Activated CD8-positive, alpha-beta memory T cell treated with anti-CD3 and anti-CD28 coated beads, Interleukin-2, amount 10 ng/mL, durations not matched to agents 7 days and 5 days (primary cell): ENCODE measurements at regions not wholly inside any gene's neighbourhood (a gene's known extent, or its start where the extent isn't known, plus 50 kb on each side); places are given as distances from the start of the nearest gene placed in this dataset.

Experiments
- ATAC-seq: fragments of 150-1000 bp; cut with Tn5 transposase; one replicate; pipeline ENCODE4 v1.10.0; 2021; ENCODE audit warnings: moderate library complexity
- CTCF ChIA-PET: fragments of 350-600 bp; sonication (Branson Sonifier 250); formaldehyde crosslinking; loops from one replicate; lab custom pipeline; 2021; ENCODE audit warnings: antibody characterized with exemption; lab: Charles Lee
- DNase-seq: peaks from one replicate; pipeline ENCODE4 v3.0.0-alpha.2; 2020
- H3K27ac Mint-ChIP-seq: one replicate; pipeline ENCODE4 v1.8.0; 2021; ENCODE audit warnings: mild to moderate bottlenecking, mixed read lengths
- H3K27me3 Mint-ChIP-seq: one replicate; pipeline ENCODE4 v1.8.0; 2021; ENCODE audit warnings: mixed read lengths
- H3K36me3 Mint-ChIP-seq: one replicate; pipeline ENCODE4 v1.8.0; 2021; ENCODE audit warnings: mild to moderate bottlenecking, mixed read lengths
- H3K4me1 Mint-ChIP-seq: one replicate; pipeline ENCODE4 v1.8.0; 2021; ENCODE audit warnings: mixed read lengths
- H3K4me3 Mint-ChIP-seq: one replicate; pipeline ENCODE4 v1.8.0; 2021; ENCODE audit warnings: mild to moderate bottlenecking, moderate library complexity, mixed read lengths
- H3K9me3 Mint-ChIP-seq: one replicate; pipeline ENCODE4 v1.8.0; 2022; ENCODE audit warnings: low read depth, mixed read lengths

DNA sequence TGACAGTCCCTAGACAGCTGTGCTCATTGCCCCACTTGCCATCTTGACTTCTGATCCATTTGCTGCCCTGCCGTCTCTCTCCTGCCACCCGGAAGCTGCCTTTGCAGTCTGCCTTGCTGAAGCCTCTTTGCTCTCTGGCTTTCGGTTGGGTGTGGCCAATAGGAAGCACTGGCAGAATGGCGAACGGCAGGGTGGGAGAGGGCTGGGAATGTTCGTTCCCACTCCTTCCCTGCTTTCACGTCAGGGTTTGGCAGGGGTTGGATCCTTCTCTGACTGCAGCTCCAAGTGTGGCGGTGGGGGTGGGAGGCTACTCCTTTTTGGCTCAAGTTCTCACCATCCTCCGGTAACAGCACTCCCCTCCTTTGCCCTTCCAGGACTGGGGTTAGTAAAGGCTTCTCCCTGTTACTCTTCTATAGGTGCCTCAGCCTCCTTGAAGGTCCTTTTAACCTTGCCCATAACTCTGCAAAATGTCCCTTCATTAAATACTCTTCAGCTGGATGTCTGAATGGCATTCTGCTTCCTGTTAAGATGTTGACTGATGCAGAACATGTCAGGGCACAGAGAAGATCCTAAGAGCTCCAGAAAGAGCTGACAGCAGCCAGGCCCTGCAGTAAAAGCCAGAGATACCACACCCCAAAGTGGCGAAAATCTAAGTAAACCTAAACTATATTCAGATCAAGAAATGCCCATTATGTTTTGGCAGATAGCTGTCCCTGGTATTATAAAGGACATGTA, 299.7 kb downstream of the CDCA7 start:
- Mint-ChIP-seq H3K36me3 (no peaks in the 10 kb centered on the region), H3K9me3 (no peaks in the 10 kb centered on the region), H3K27ac (no peak overlapping the region), H3K4me3 (no peak overlapping the region), H3K4me1 (no peaks in the 10 kb centered on the region), H3K27me3 (peaks cover 11% of the 10 kb centered on the region)
- DNase-seq (no peak), ATAC-seq (no peak)
- CTCF ChIA-PET, result no interaction called here

DNA sequence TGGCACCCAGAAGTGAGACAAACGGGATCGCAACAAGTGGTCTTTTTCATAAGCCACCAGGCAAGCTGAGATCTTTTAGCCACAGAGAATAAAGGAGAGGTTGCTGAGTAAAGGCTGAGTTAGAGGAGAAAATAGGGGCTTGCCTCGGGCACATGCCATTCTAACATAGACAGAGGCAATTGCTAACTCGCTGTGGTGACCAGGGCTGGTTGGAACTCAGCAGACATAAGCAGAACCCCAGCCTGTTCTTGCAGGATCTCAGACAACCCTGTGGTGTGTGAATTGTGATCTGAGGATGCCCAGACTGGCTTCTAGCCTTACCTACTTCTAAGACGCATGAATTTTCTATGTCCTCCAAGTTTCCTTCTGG, 300.2 kb downstream of the CDCA7 start:
- DNase-seq, result no peak
- Mint-ChIP-seq H3K27me3 (peaks cover 8% of the 10 kb centered on the region), H3K4me3 (no peak overlapping the region), H3K27ac (no peak overlapping the region), H3K9me3 (no peaks in the 10 kb centered on the region), H3K4me1 (no peaks in the 10 kb centered on the region), H3K36me3 (no peaks in the 10 kb centered on the region)
- no peak for ATAC-seq
- CTCF ChIA-PET, result no interaction called here

DNA sequence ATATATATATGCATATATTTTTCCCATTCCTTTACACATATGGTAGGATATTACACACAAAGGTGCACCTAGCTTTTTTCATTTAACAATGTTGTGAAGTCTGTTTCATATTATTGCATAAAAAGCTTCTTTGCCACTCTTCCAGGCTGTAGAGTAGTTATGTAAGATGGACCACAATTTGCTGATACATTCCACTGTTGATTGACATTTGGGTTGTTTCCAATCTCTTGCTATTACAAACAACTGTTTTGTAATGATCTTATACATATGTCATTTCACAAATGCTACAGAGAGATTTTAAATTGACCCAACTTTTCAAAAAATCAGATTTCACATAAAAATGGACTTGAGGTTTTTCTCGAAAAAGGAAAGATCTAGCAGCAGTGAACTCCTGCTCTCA, 301.4 kb downstream of the CDCA7 start:
- DNase-seq (no peak), ATAC-seq (no peak)
- Mint-ChIP-seq H3K4me3 (no peak overlapping the region), H3K27ac (no peak overlapping the region), H3K36me3 (no peaks in the 10 kb centered on the region), H3K4me1 (no peaks in the 10 kb centered on the region), H3K9me3 (no peaks in the 10 kb centered on the region), H3K27me3 (peaks cover 6% of the 10 kb centered on the region)
- CTCF ChIA-PET, result no interaction called here

DNA sequence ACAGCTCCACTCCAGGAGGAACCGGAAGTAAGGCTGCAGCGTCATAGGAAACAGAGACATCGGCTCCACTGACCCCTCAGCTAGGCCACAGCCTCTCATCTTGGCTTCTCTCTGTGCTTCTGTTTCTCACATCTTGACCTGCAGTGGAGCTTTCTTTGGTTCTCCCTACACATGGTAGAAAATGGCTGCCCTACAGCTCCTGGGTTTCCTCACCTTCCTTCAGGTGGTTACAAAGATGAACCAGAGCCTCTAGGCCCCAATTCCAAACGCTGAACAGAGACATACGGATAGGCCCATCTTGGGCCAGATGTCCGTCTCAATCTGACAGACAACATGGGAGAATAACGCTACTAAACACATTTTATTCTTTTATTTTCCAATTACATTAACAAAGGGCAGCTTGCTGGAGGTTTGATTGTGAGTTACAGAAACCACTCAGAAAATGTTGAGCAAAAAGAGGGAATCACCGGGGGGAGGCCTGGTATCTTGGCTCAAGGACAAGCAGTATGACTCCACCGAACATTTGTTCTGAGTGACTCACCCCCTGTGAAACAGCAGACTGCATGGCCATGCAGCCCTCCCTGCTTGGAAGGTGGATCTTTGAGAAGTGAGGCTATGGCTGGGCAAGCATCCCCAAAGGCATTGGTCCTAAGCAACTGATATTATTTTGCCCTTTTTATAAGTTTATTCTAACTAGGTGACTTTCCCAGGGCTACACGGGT, 303.5 kb downstream of the CDCA7 start:
- ATAC-seq, result no peak
- no peaks in the 10 kb centered on the region for H3K9me3 Mint-ChIP-seq
- no peak overlapping the region for H3K4me3 Mint-ChIP-seq
- no peak for DNase-seq
- no peaks in the 10 kb centered on the region for H3K36me3 Mint-ChIP-seq
- peaks cover 15% of the 10 kb centered on the region for H3K27me3 Mint-ChIP-seq
- H3K4me1 Mint-ChIP-seq, result no peaks in the 10 kb centered on the region
- CTCF ChIA-PET, result no interaction called here
- no peak overlapping the region for H3K27ac Mint-ChIP-seq

DNA sequence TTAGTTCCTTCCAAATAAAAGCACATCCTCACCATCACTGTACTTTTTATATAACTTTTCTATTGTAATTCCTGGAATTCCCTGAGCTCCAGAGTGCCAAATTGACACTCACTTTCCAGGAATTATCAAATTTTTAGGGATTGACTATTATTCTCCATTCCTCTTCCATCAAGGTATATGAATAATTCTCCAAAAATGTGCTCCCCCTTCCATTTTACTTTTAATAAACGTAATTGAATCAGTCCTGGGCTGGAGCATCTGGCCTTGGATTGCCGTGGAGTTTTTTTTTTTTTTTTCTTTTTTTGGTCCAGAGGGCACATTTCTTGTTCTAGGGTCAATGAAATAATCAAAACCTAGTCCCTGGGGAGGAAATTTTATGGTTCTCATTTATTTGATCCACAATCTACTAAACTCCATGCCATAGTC, 304.3 kb downstream of the CDCA7 start:
- H3K27me3 Mint-ChIP-seq, result peaks cover 16% of the 10 kb centered on the region
- H3K9me3 Mint-ChIP-seq, result no peaks in the 10 kb centered on the region
- CTCF ChIA-PET, result no interaction called here
- DNase-seq (no peak), ATAC-seq (no peak)
- H3K4me1 Mint-ChIP-seq, result no peaks in the 10 kb centered on the region
- no peaks in the 10 kb centered on the region for H3K36me3 Mint-ChIP-seq
- no peak overlapping the region for H3K4me3 Mint-ChIP-seq
- H3K27ac Mint-ChIP-seq, result no peak overlapping the region

DNA sequence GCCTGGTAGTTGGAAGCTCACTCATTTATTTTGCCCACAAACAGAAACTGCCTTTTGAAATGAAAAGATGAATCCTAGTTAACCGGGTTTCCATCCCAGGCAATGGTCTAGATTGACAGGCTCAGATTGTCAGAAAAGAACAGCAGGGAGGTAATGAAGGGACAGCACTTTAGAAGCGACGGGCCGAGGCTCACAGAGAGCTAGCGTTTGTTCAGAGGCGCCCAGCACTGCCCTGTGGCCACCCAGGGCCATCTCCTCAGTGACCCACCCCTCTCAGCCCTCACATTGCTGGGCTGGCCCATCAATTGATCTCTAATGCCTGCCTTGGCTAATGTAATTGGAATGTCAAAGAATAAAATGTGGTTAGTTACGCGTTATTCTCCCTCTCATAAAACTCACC, 304.8 kb downstream of the CDCA7 start:
- H3K27me3 Mint-ChIP-seq, result peaks cover 16% of the 10 kb centered on the region
- H3K36me3 Mint-ChIP-seq, result no peaks in the 10 kb centered on the region
- H3K9me3 Mint-ChIP-seq, result no peaks in the 10 kb centered on the region
- DNase-seq, result no peak
- no peak overlapping the region for H3K4me3 Mint-ChIP-seq
- no peak for ATAC-seq
- no peaks in the 10 kb centered on the region for H3K4me1 Mint-ChIP-seq
- CTCF ChIA-PET, result no interaction called here
- H3K27ac Mint-ChIP-seq, result no peak overlapping the region

DNA sequence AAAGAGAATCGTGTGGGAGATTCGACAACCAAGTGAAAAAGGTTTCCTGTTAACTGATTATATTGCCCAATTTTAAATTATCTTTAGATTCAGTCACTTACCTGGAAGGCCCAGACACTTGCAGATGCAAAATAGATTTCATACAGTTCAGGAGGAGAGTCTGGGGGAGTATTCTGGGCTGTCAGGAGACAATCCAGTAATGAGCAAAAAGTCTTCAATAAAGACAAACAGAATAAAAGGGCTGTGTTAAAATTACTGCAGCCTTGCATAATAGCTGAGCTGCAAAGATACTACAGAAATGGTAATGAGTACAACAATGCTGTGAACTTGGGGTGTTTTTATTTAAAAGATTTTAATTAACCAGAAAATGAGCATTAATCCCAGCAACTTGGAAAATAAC, 303.6 kb downstream of the SP3 start:
- no peak overlapping the region for H3K4me3 Mint-ChIP-seq
- CTCF ChIA-PET, result no interaction called here

DNA sequence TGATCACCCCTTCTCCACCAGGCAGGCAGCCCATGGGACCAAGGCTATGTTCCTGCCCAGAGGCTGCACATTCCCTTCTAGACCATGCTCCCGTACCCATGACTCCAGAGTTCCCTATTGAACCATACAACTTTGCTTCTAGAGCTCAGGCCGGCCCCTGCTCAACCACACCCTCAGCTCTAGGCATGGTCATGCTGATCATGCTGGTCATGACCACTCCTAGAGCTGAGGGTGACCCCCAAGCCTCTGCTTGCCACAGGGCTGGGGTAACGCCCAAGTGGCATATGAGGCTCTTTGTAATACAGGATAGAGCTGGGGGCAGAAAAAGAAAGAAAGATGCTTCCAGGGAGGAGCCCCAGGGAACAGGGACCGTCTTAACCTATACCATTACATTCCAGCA, 301.8 kb downstream of the SP3 start:
- H3K27me3 Mint-ChIP-seq, result peaks cover 17% of the 10 kb centered on the region
- H3K9me3 Mint-ChIP-seq, result no peaks in the 10 kb centered on the region
- no peak for DNase-seq
- no peaks in the 10 kb centered on the region for H3K36me3 Mint-ChIP-seq
- ATAC-seq, result no peak
- CTCF ChIA-PET, result no interaction called here
- no peaks in the 10 kb centered on the region for H3K4me1 Mint-ChIP-seq
- H3K4me3 Mint-ChIP-seq, result no peak overlapping the region
- no peak overlapping the region for H3K27ac Mint-ChIP-seq

More for the DNA sequence above, 303.6 kb downstream of the SP3 start:
- Mint-ChIP-seq H3K36me3 (no peaks in the 10 kb centered on the region), H3K4me1 (no peaks in the 10 kb centered on the region), H3K27ac (no peak overlapping the region), H3K9me3 (no peaks in the 10 kb centered on the region), H3K27me3 (peaks cover 12% of the 10 kb centered on the region)
- DNase-seq (no peak), ATAC-seq (no peak)

DNA sequence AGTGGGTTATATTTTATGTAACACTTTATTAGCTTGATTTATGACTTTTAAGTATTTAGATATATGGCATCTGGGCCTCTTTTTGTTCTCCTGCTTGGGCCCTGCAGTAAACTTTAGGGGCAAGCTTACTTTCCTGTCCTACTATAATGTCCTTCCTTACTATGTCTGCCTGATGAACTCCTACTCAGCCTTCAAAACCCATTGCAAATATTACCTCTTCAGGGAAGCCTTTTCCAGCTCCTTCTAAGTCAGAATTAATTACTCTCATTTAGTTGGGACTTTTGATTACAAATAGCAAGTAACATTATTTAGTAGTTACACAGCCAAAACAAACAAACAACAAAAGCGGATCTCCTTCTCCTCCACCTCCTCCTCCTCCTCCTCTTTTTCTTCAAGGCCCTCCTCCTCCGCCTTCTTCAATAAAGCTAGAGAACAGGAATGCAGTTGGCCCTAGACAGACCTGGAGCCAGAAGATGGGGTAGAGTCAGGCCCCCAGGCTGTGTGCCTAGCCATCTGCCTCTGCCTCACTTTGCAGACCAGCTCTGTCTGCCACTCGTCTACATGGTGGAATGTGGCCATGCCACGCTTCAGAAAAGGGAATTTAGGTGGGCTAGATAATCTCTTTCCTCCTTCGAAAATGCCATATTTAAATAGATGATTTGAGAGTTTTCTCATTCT, 301.2 kb downstream of the SP3 start:
- no peak overlapping the region for H3K27ac Mint-ChIP-seq
- H3K4me1 Mint-ChIP-seq, result no peaks in the 10 kb centered on the region
- no peaks in the 10 kb centered on the region for H3K36me3 Mint-ChIP-seq
- peaks cover 18% of the 10 kb centered on the region for H3K27me3 Mint-ChIP-seq
- H3K9me3 Mint-ChIP-seq, result no peaks in the 10 kb centered on the region
- H3K4me3 Mint-ChIP-seq, result no peak overlapping the region
- CTCF ChIA-PET, result no interaction called here
- no peak for ATAC-seq
- DNase-seq, result no peak

DNA sequence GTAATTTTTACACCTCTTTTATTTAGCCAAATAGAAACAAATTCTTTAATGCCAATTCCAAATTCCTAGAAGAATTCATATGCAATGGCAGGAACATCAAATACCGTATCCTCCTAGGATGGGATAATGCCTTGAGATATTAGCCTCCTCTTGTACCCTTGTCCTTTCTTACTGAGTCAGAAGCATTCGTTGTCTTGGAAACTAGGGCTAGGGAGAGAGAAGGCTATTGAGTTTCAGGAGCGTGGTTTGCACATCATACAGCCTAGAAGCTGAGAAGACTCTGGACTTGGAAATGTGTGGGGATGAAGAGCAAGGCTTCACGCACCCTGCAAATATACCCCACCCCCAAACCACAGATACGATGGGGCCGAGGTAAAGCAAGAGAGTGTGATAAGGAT, 300.7 kb downstream of the SP3 start:
- ATAC-seq (no peak), DNase-seq (no peak)
- H3K27me3 Mint-ChIP-seq, result peaks cover 23% of the 10 kb centered on the region
- H3K9me3 Mint-ChIP-seq, result no peaks in the 10 kb centered on the region
- no peaks in the 10 kb centered on the region for H3K4me1 Mint-ChIP-seq
- no peak overlapping the region for H3K4me3 Mint-ChIP-seq
- CTCF ChIA-PET, result no interaction called here
- no peak overlapping the region for H3K27ac Mint-ChIP-seq
- no peaks in the 10 kb centered on the region for H3K36me3 Mint-ChIP-seq

DNA sequence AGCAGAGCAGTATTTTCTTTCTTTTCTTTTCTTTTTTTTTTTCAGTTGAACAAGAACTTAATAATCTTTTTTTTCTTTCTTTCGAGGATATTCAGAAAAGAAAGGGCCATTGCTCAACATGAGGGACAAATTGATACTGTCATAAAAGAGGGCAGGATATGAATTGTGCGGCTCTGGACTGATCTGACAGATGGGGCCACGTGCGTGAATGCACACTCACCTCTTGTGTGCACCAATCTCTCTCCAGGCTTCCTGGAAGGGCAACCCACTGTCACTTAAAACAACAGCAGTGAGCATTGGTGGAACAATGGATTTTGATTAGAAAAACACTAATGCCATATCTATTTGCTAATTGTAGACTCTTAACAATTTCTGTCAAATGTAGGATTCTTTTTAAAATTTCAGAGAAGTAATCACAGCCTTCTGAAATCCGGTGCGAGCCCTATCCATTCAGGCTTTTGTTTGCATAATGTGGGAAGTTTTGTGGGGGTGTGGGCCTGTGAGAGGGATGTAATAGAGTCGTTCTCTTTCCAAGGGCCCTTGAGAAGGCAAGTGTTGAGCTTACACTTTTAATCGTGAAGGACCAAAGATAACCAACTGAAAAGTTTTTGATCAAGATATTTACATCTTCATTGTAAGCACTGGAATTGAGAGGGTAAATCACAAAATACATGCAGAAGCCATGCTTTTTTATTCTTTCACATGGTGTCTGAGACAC, 298.8 kb downstream of the SP3 start:
- DNase-seq (no peak), ATAC-seq (no peak)
- H3K27ac Mint-ChIP-seq, result no peak overlapping the region
- CTCF ChIA-PET, result no interaction called here
- H3K27me3 Mint-ChIP-seq, result peaks cover 26% of the 10 kb centered on the region
- H3K4me3 Mint-ChIP-seq, result no peak overlapping the region
- H3K4me1 Mint-ChIP-seq, result no peaks in the 10 kb centered on the region
- H3K36me3 Mint-ChIP-seq, result no peaks in the 10 kb centered on the region
- no peaks in the 10 kb centered on the region for H3K9me3 Mint-ChIP-seq

DNA sequence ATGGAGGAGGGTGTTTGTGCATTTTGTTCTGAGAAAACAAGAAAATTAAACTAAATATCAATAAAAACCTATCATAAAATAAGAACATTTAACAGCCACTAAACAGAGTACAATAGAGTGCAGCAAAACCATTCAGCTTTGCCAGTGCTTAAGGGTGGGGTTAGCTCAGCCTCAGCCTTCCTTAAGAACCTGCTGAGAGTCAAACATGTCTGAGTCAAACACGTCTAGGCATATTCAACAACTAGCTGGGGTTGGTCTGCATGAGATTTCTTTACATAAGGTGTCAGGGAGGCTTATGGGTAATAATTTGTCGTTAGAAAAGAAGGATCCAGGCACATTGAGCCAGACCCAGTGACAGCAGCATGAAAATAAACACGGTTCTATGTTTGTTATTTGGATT, 298.2 kb downstream of the SP3 start:
- ATAC-seq (no peak), DNase-seq (no peak)
- Mint-ChIP-seq H3K27me3 (peaks cover 29% of the 10 kb centered on the region), H3K36me3 (no peaks in the 10 kb centered on the region), H3K27ac (no peak overlapping the region), H3K4me1 (no peaks in the 10 kb centered on the region), H3K4me3 (no peak overlapping the region), H3K9me3 (no peaks in the 10 kb centered on the region)
- CTCF ChIA-PET, result no interaction called here

DNA sequence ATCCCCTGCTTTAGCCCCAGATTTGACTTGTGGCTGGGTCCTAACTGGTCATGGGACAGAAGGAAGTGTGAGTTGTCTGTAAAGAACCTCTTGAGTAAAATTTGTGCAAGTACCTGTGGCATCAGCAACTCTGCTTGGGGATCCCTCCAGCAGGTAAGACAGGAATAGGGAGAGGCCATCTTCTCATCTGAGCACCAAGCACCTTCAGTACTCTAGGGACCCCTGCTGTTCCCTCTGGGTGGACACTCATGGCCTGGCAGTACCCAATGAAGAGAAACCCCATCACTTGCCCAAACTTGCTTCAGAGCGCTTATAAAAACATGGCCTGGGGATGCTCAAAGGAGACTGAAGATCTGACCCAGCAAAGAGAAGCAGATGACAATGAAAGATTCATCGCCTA, 297.8 kb downstream of the SP3 start:
- no peak overlapping the region for H3K27ac Mint-ChIP-seq
- ATAC-seq (no peak), DNase-seq (no peak)
- CTCF ChIA-PET, result no interaction called here
- H3K4me1 Mint-ChIP-seq, result no peaks in the 10 kb centered on the region
- no peaks in the 10 kb centered on the region for H3K36me3 Mint-ChIP-seq
- H3K27me3 Mint-ChIP-seq, result peaks cover 28% of the 10 kb centered on the region
- H3K4me3 Mint-ChIP-seq, result no peak overlapping the region
- no peaks in the 10 kb centered on the region for H3K9me3 Mint-ChIP-seq
